ENCODE measurements at regions not wholly inside any gene's neighbourhood (a gene's known extent, or its start where the extent isn't known, plus 50 kb on each side); places are given as distances from the start of the nearest gene placed in this dataset.

DNA sequence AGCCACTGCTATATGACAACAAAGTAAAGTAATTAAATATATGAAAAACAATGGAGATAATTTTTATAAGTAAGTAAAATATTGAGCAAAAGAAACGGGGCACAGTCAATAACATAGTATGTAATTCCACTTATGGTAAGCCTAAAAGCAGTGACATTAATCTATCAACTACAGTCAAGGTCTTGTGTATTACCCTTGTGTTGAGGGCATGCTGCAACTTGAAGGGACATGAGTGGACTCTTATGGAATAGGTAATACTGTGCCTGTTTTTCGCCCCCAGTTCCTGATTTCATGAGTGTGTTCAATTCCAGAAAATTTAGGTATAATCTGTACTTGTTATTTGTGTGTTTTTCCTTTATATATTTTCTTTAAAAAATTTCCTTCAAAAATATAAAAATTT lies 201.3 kb upstream of the SLITRK6 start:
- CTCF ChIA-PET = no interaction called here
- Mint-ChIP-seq H3K9me3 (ENCODE audit: low read depth, unreplicated experiment) (no peaks in the 10 kb centered on the region), H3K27me3 (ENCODE audit: unreplicated experiment) (no peaks in the 10 kb centered on the region), H3K27ac (ENCODE audit: unreplicated experiment) (no peak overlapping the region), H3K4me3 (ENCODE audit: low read depth, unreplicated experiment) (no peak overlapping the region), H3K36me3 (ENCODE audit: insufficient read depth, unreplicated experiment) (no peaks in the 10 kb centered on the region), H3K4me1 (ENCODE audit: low read depth, unreplicated experiment) (no peaks in the 10 kb centered on the region)
- BruUV-seq (replicated peaks) = no TSS peak
- intact Hi-C loops (cut with micrococcal nuclease; ENCODE audit: unreplicated experiment) = no loop called here
- DNase-seq = no peak
- TF ChIP-seq, protein P1, sequence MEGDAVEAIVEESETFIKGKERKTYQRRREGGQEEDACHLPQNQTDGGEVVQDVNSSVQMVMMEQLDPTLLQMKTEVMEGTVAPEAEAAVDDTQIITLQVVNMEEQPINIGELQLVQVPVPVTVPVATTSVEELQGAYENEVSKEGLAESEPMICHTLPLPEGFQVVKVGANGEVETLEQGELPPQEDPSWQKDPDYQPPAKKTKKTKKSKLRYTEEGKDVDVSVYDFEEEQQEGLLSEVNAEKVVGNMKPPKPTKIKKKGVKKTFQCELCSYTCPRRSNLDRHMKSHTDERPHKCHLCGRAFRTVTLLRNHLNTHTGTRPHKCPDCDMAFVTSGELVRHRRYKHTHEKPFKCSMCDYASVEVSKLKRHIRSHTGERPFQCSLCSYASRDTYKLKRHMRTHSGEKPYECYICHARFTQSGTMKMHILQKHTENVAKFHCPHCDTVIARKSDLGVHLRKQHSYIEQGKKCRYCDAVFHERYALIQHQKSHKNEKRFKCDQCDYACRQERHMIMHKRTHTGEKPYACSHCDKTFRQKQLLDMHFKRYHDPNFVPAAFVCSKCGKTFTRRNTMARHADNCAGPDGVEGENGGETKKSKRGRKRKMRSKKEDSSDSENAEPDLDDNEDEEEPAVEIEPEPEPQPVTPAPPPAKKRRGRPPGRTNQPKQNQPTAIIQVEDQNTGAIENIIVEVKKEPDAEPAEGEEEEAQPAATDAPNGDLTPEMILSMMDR (IDR thresholded peaks at IDR 0.05; ENCODE audit: unreplicated experiment) = no peak

DNA sequence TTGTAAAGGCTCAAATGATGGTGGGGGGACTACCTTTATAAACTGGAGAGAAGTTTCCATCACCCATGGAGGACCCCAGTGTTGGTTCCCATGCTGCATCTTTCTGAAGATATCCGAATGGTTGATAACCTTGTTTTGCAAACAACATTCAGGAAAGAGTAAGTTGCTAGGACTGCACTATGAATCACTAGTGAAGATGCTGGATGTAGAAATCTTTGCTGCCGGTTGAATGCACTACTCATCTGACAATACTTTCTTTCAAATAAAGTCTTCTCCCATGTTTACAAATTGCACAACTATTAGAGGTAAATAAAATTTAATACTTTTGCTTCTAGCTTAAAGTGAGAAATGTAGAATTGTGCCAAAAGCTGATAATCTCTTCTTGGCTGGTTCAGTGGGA lies 198.4 kb upstream of the SLITRK6 start:
- H3K27ac Mint-ChIP-seq (ENCODE audit: unreplicated experiment) = no peak overlapping the region
- H3K4me1 Mint-ChIP-seq (ENCODE audit: low read depth, unreplicated experiment) = no peaks in the 10 kb centered on the region
- no peaks in the 10 kb centered on the region for H3K36me3 Mint-ChIP-seq (ENCODE audit: insufficient read depth, unreplicated experiment)
- CTCF ChIA-PET = no interaction called here
- DNase-seq = no peak
- no TSS peak for BruUV-seq (replicated peaks)
- H3K4me3 Mint-ChIP-seq (ENCODE audit: low read depth, unreplicated experiment) = no peak overlapping the region
- no peaks in the 10 kb centered on the region for H3K27me3 Mint-ChIP-seq (ENCODE audit: unreplicated experiment)
- H3K9me3 Mint-ChIP-seq (ENCODE audit: low read depth, unreplicated experiment) = no peaks in the 10 kb centered on the region
- TF ChIP-seq, protein P1 (IDR thresholded peaks at IDR 0.05; ENCODE audit: unreplicated experiment) = no peak
- intact Hi-C loops (cut with micrococcal nuclease; ENCODE audit: unreplicated experiment) = no loop called here

DNA sequence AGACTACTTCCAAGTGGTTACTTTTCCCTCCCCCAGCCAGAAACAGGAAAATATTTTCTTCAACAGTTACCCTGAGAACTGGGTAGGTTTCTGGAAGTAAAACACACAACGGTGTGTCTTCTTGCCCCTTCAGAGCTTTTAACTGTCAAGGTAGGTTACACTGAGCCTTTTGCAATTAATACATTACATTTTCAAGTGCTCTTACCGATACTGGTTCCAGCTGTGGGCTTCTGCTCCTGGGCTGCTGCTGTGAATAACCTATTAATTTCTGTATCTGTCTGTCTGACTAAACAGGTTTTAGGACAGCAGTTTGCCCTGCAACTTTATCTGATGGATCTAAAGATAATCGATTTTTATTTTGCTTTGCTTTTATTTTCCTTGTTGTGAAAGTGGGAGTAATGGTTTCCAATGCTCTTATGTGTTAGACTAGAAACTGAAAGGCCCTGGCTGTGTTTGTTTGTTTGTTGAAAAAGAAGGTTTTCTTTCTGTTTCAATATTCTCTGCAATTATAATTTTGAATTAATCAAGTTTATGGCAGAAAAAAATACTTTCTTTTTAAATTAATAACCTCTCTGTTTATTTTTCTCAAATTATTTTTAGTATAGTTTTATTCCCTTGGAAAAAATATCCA lies 196.7 kb upstream of the SLITRK6 start:
- Mint-ChIP-seq H3K4me3 (ENCODE audit: low read depth, unreplicated experiment) (no peak overlapping the region), H3K27me3 (ENCODE audit: unreplicated experiment) (no peaks in the 10 kb centered on the region), H3K9me3 (ENCODE audit: low read depth, unreplicated experiment) (no peaks in the 10 kb centered on the region), H3K36me3 (ENCODE audit: insufficient read depth, unreplicated experiment) (no peaks in the 10 kb centered on the region), H3K27ac (ENCODE audit: unreplicated experiment) (no peak overlapping the region), H3K4me1 (ENCODE audit: low read depth, unreplicated experiment) (no peaks in the 10 kb centered on the region)
- CTCF ChIA-PET = no interaction called here
- DNase-seq = no peak
- no TSS peak for BruUV-seq (replicated peaks)
- intact Hi-C loops (cut with micrococcal nuclease; ENCODE audit: unreplicated experiment) = no loop called here
- TF ChIP-seq, protein P1 (IDR thresholded peaks at IDR 0.05; ENCODE audit: unreplicated experiment) = no peak

DNA sequence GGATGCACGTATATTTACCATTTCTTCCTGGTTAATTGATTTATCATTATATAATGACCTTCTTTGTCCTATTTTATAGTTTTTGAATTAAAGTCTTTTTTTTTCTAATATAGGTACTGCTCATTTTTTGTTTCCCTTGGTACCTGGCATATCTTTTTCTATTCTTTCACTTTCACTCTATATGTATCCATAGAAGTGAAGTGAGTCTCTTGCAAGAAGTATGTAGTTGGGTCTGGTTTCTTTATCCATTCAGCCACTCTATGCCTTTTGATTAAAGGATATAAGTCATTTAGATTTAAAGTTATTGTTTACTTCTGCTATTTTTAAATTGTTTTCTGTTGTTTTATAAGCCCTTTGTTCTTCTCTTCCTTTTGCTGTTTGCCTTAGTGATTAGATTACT lies 194.3 kb upstream of the SLITRK6 start:
- no peak overlapping the region for H3K4me3 Mint-ChIP-seq (ENCODE audit: low read depth, unreplicated experiment)
- no TSS peak for BruUV-seq (replicated peaks)
- CTCF ChIA-PET = no interaction called here
- H3K4me1 Mint-ChIP-seq (ENCODE audit: low read depth, unreplicated experiment) = no peaks in the 10 kb centered on the region
- no peak overlapping the region for H3K27ac Mint-ChIP-seq (ENCODE audit: unreplicated experiment)
- DNase-seq = no peak
- no peaks in the 10 kb centered on the region for H3K9me3 Mint-ChIP-seq (ENCODE audit: low read depth, unreplicated experiment)
- H3K27me3 Mint-ChIP-seq (ENCODE audit: unreplicated experiment) = no peaks in the 10 kb centered on the region
- TF ChIP-seq, protein P1 (IDR thresholded peaks at IDR 0.05; ENCODE audit: unreplicated experiment) = no peak
- intact Hi-C loops (cut with micrococcal nuclease; ENCODE audit: unreplicated experiment) = no loop called here
- H3K36me3 Mint-ChIP-seq (ENCODE audit: insufficient read depth, unreplicated experiment) = no peaks in the 10 kb centered on the region
